CD14-positive monocyte (primary cell): ENCODE measurements at regions not wholly inside any gene's neighbourhood (a gene's known extent, or its start where the extent isn't known, plus 50 kb on each side); places are given as distances from the start of the nearest gene placed in this dataset.

ENCODE experiments used
- DNase-seq, 3 donors: peaks; one replicate each; pipeline ENCODE4 v3.0.0-alpha.2; 2011 to 2022
- H2AFZ ChIP-seq: 2 replicates; pipeline ENCODE4 v1.6.0; 2012; ENCODE audit warnings: mild to moderate bottlenecking, low read depth, low read length, inconsistent platforms; ENCODE audit not compliant: insufficient read depth, poor library complexity, severe bottlenecking
- H3K27ac ChIP-seq, 2 donors: 1 replicate in 1 of 2; 2 replicates in 1 of 2; pipeline ENCODE4 v1.5.1; 2012 to 2013; ENCODE audit warnings: low read length in 2 of 2, control low read depth in 1 of 2, inconsistent platforms in 1 of 2, low read depth in 1 of 2, mild to moderate bottlenecking in 1 of 2
- H3K27me3 ChIP-seq, 2 donors: one replicate each; pipeline versions ENCODE4 v1.6.0 to v1.6.1; 2011 to 2013; ENCODE audit warnings: low read length in 2 of 2; ENCODE audit not compliant: control insufficient read depth in 2 of 2, insufficient read depth in 2 of 2
- H3K36me3 ChIP-seq, 2 donors: replicated peaks in 1 of 2; 1 replicate in 1 of 2; 2 replicates in 1 of 2; pipeline versions ENCODE4 v1.5.1 to v1.6.1; 2012 to 2013; ENCODE audit warnings: low read length in 2 of 2, control low read depth in 1 of 2, inconsistent platforms in 1 of 2, mild to moderate bottlenecking in 1 of 2; ENCODE audit not compliant: insufficient read depth in 2 of 2, control insufficient read depth in 1 of 2
- H3K4me1 ChIP-seq, 2 donors: 1 replicate in 1 of 2; 2 replicates in 1 of 2; pipeline versions ENCODE4 v1.5.1 to v1.6.1; 2012 to 2013; ENCODE audit warnings: low read length in 2 of 2, control low read depth in 1 of 2, inconsistent platforms in 1 of 2, mild to moderate bottlenecking in 1 of 2, moderate library complexity in 1 of 2; ENCODE audit not compliant: insufficient read depth in 2 of 2, control insufficient read depth in 1 of 2
- H3K4me2 ChIP-seq: replicated peaks from 2 replicates; pipeline ENCODE3; 2012; ENCODE audit warnings: low read length, moderate library complexity, mild to moderate bottlenecking; ENCODE audit not compliant: poor library complexity, severe bottlenecking; ENCODE audit errors: extremely low read depth
- H3K4me3 ChIP-seq, 3 experiments: fragments of 200-600 bp in 1 of 3; sonication (generic) in 1 of 3; replicated peaks in 1 of 3; 1 replicate in 2 of 3; 2 replicates in 1 of 3; pipeline ENCODE4 v1.5.1; 2011 to 2013; ENCODE audit warnings: low read length in 3 of 3, mild to moderate bottlenecking in 3 of 3, control low read depth in 2 of 3, low read depth in 2 of 3, inconsistent platforms in 1 of 3, moderate library complexity in 1 of 3
- H3K79me2 ChIP-seq: 2 replicates; pipeline ENCODE4 v1.6.0; 2012; ENCODE audit warnings: mild to moderate bottlenecking, control low read depth, inconsistent platforms, low read length, moderate library complexity; ENCODE audit not compliant: insufficient read depth
- H3K9ac ChIP-seq: 2 replicates; pipeline ENCODE4 v1.6.0; 2017; ENCODE audit warnings: low read length, mild to moderate bottlenecking; ENCODE audit not compliant: insufficient read depth, poor library complexity, severe bottlenecking
- H3K9me3 ChIP-seq, 2 donors: replicated peaks in 1 of 2; 1 replicate in 1 of 2; 2 replicates in 1 of 2; pipeline versions ENCODE4 v1.5.1 to v1.6.1; 2012 to 2013; ENCODE audit warnings: low read length in 2 of 2, control low read depth in 1 of 2; ENCODE audit not compliant: control insufficient read depth in 1 of 2, insufficient read depth in 1 of 2
- H4K20me1 ChIP-seq: 2 replicates; pipeline ENCODE4 v1.6.0; 2012; ENCODE audit warnings: mild to moderate bottlenecking, low read length, control low read depth, moderate library complexity; ENCODE audit not compliant: insufficient read depth
- H3K27ac Mint-ChIP-seq, 7 donors: one replicate each; pipeline ENCODE4 v1.8.0; 2020; ENCODE audit warnings: mild to moderate bottlenecking in 7 of 7, mixed read lengths in 7 of 7, moderate library complexity in 6 of 7, inconsistent platforms in 2 of 7
- H3K27me3 Mint-ChIP-seq, 3 donors: one replicate each; pipeline ENCODE4 v1.8.0; 2021 to 2022; ENCODE audit warnings: low read depth in 3 of 3, mild to moderate bottlenecking in 3 of 3, mixed read lengths in 3 of 3, moderate library complexity in 3 of 3, inconsistent platforms in 1 of 3
- H3K36me3 Mint-ChIP-seq, 2 donors: one replicate each; pipeline ENCODE4 v1.8.0; 2020; ENCODE audit warnings: mixed read lengths in 2 of 2, inconsistent platforms in 1 of 2, mild to moderate bottlenecking in 1 of 2
- H3K4me1 Mint-ChIP-seq: one replicate; pipeline ENCODE4 v1.8.0; 2020; ENCODE audit warnings: mild to moderate bottlenecking, mixed read lengths
- H3K4me3 Mint-ChIP-seq, 2 donors: one replicate each; pipeline ENCODE4 v1.8.0; 2020; ENCODE audit warnings: mild to moderate bottlenecking in 2 of 2, mixed read lengths in 2 of 2, moderate library complexity in 1 of 2
- H3K9me3 Mint-ChIP-seq, 7 donors: one replicate each; pipeline ENCODE4 v1.8.0; 2020 to 2022; ENCODE audit warnings: mixed read lengths in 7 of 7, mild to moderate bottlenecking in 6 of 7, moderate library complexity in 6 of 7, inconsistent platforms in 2 of 7
- CTCF ChIP-seq: fragments of 200-600 bp; IDR thresholded peaks from one replicate; pipeline ENCODE4 v1.8.0; 2022; ENCODE audit warnings: antibody characterized with exemption, mild to moderate bottlenecking
- WGBS: methylation state at CpG from one replicate; pipeline ENCODE4 v1.1.5; 2013; ENCODE audit warnings: missing lambda C conversion rate; ENCODE audit not compliant: insufficient coverage; 5-methylcytosine and 5-hydroxymethylcytosine counted together
- intact Hi-C, 2 donors: fragments of 100-400 bp; cut with micrococcal nuclease; formaldehyde crosslinking; loops; one replicate each; pipeline versions ENCODE4 v1.15.0 to v1.15.1; 2023

DNA sequence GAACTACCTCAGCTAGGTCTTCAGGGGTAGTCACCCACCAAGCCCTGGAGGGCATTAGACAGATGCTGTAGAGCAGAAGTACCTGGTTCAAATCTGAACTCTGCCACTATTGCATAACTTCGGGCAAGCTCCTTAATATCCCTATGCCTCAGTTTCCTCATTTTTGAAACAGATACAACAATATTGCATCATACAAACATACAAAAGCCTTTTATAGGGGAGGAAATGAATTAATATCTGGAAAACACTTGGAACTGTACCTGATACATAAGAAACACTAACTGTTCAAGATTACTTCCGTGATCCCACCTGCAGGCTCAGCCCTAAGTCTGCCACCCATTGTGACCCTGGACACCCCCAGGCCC, 166.1 kb downstream of the EFNB1 start:
- Histone ChIP-seq H3K27me3 (no peaks in the 10 kb centered on the region), H3K27ac (peak overlapping the region; percentile 61 to 67), H3K79me2 (no peaks in the 10 kb centered on the region), H3K9me3 (no peaks in the 10 kb centered on the region), H3K36me3 (no peaks in the 10 kb centered on the region), H2AFZ (no peak overlapping the region), H3K9ac (no peak overlapping the region), H4K20me1 (no peaks in the 10 kb centered on the region), H3K4me3 (no peak overlapping the region), H3K4me2 (no peak overlapping the region), H3K4me1 (peaks cover 23 to 26% of the 10 kb centered on the region in 2 donors)
- WGBS: 100% methylated on average over 1 of the region's 2 CpGs
- Mint-ChIP-seq H3K36me3 (no peaks in the 10 kb centered on the region), H3K4me1 (peaks cover 17% of the 10 kb centered on the region), H3K4me3 (no peak overlapping the region), H3K9me3 (peaks cover 0 to 5% (median 0%) of the 10 kb centered on the region in 7 donors), H3K27me3 (peaks cover 0 to 8% (median 0%) of the 10 kb centered on the region in 3 donors), H3K27ac (peak overlapping the region in 4 of 7 donors; percentile 11 to 71 (median 24))
- intact Hi-C loops: no loop called here
- DNase-seq: no peak
- no peak for TF ChIP-seq CTCF

DNA sequence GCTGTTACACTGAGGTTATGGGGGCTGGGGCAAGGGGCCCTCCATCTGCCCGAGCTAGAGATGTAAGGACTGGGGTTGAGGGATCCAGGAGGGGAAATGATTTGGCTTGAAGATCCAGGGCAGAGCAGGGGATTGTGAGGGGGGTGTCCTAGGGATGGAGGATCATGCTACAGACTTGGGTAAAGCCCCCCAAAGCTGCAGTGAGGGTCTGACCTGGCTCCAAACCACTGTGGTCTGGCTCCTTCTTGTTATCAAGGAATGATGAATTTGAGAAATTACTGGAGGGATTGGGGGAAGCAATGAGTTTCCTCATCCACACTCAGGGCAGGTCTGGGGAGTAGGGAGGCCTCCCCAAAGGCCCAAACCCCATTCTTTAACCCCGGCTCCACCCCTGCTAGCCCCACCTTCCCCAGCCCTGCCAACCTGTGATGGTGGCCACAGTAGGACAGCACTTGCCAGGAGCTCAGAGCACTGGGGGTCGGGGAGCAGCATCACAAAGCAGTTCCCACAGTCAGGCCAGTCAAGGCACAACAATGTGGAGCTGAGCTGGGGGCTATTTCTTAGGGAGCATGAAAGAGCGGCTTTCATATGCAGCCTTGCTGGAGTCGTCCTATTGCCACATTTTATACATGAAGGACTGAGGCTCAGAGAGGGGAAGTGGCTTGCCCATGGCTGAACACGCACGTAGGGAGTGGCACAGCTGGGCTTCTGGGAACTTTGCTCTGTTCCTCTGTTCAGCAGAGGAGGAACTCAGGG, 165.5 kb downstream of the EFNB1 start:
- H3K9me3 Mint-ChIP-seq: peaks cover 0 to 5% (median 0%) of the 10 kb centered on the region in 7 donors
- Histone ChIP-seq H3K27ac (peak overlapping the region; percentile 61 to 67), H3K27me3 (no peaks in the 10 kb centered on the region), H3K9ac (no peak overlapping the region), H3K36me3 (no peaks in the 10 kb centered on the region), H3K4me1 (peaks cover 23 to 26% of the 10 kb centered on the region in 2 donors), H4K20me1 (no peaks in the 10 kb centered on the region), H3K79me2 (no peaks in the 10 kb centered on the region), H3K4me2 (peak overlapping the region; percentile 36), H2AFZ (peak overlapping the region; percentile 18), H3K9me3 (no peaks in the 10 kb centered on the region), H3K4me3 (no peak overlapping the region)
- 38% methylated on average over 5 of the region's 7 CpGs for WGBS
- H3K27me3 Mint-ChIP-seq: peaks cover 0 to 8% (median 0%) of the 10 kb centered on the region in 3 donors
- intact Hi-C loops: no loop called here
- DNase-seq: peak; percentile 55 to 77 (median 67)
- no peaks in the 10 kb centered on the region for H3K36me3 Mint-ChIP-seq
- H3K4me3 Mint-ChIP-seq: peak overlapping the region in 1 of 2 donors; percentile 20
- H3K4me1 Mint-ChIP-seq: peaks cover 17% of the 10 kb centered on the region
- TF ChIP-seq CTCF: no peak
- H3K27ac Mint-ChIP-seq: peak overlapping the region in 3 of 7 donors; percentile 58 to 82 (median 77)
